GM21737 (cell line): ENCODE measurements at regions not wholly inside any gene's neighbourhood (a gene's known extent, or its start where the extent isn't known, plus 50 kb on each side); places are given as distances from the start of the nearest gene placed in this dataset.
"Not testable (repeated sequence)": the region's sequence is repeated elsewhere in the genome, so short reads cannot be mapped to it uniquely, and the experiment has no call there.

ENCODE experiments used
- ATAC-seq: cut with Tn5 transposase; IDR thresholded peaks from one replicate; pipeline ENCODE4 v1.9.1; 2021; ENCODE audit warnings: mild to moderate bottlenecking, moderate library complexity; ENCODE audit not compliant: unreplicated experiment

DNA sequence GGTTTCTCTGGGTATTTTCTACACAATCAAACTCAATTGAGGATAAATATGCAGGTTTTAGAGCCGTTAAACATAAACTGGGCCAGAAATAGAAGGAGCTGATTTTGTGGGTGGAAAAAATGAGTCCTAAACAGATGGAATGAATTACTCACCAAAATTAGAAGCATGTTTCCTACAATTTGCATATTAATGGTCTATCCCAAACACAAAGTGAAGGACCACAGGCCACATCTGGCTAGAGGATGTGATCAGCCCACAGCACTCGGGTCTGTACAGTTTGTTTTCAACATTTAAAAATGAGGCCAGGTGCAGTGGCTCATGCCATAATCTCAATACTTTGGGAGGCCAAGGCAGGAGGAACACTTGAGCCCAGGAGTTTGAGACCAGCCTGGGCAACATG lies 296.3 kb downstream of the PREX1 start:
- ATAC-seq: no peak

DNA sequence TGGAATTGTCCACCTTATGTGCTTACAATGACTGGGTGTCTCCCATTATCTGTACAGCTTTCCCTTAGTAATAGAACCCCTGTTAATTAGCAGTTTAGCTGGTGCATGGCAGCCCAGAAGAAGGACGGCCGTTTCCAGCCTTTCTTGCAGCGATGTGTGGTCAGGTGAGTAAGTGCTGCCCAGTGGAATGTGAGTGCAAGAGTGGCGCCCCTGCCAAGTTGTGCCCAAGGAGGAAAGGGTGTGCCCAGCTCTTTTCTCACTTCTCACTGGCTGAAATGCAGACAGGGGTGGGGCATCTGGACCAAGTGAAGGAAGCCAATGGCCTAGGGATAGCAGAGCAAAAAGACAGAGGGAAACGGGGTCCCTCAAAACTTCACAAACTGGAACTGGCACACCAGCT lies 296.8 kb downstream of the PREX1 start:
- ATAC-seq: no peak

DNA sequence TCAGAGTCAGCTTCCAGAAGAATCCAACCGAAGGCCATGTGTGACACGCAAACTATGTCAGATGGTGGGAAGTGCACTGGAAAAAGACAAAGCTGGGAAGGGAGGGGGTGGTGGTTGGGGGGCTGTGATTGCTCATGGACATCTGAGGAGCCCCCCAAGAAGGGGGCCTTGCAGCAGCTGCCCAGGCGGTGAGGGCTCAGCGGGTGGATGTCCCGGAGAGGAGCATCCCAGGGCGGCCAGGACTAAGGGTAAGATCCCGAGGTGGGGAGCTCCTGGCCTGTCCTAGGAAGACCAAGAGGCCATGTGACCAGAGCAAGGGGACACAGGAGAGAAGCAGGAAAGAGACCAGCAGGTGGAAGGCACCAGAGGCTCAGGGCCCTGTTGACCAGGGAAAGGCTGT lies 299.5 kb downstream of the PREX1 start:
- no peak for ATAC-seq

DNA sequence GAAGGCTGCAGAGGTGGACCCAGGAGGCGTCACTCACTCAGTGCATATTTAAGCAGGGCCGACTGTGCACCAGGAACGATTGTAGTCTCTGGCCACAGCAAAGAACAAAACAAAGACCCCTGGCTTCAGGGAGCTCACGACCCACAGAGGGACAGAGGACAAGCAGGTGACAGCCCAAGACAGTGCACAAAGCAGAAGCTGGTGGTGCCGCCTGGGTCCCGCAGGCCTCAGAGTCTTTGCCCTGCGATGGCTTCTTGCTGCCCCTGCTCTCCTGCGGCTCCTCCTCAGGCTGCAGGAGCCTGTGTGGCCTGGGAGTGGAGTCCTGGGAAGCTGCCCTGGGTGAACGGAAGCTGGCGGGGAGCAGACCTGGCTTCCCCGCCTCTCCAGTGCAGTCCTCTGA lies 300.0 kb downstream of the PREX1 start:
- no peak for ATAC-seq

DNA sequence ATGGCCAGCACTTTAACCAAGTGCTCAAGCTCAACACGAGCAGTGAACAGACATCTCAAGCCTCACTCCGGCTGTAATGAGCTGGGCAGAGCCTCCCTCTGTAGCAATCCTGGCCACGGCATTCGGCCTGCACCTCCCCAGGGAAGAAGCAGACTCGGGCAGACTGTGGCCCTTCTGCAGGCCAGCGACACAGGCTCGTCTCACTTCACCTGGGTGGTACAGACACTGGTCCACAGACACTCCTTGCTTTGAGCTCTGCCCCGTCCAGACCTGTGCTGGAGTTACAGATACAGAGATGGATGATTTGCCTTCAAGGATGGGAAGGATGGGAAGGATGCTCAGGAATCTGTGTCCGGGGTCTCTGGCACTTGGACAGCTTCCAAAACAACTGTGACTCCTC lies 300.9 kb downstream of the PREX1 start:
- ATAC-seq: no peak

DNA sequence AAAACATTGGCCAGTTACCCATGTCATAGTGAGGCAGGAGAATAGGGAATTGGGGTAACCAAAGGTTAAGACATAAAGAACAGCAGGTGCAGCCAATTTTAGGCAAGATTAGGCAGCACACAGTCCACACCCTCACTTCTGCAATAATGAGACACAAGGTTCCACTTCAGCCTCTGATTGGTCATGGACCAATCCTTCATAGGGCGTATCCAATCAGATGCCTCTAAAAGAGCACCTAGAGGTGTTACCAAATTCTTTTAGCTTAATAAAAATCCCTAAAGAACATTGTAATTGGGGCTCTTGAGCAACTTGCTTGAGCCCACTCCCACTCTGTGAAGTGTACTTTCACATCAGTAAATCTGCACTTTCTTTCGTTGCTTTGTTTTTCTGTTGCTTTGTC lies 302.4 kb downstream of the PREX1 start:
- ATAC-seq: no peak

DNA sequence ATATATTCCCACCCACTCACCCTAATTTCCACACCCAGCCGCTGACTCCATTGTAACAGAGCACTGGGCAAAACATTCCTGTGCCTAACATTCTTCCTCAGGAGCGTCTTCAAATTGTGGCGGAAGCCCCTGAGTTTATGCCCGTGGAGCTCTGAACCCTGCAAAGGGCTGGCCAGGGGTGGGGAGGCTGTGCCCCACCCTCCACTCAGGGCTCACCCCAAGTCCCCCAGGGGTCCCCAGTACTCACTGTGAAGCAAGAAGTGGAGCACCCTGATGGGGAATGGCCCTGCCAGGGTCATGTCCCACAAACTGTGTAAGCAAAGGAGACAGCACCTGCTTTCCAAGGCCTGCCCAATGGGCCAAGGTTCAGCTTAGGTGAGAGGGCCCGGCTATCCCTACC lies 303.2 kb downstream of the PREX1 start:
- ATAC-seq: no peak

DNA sequence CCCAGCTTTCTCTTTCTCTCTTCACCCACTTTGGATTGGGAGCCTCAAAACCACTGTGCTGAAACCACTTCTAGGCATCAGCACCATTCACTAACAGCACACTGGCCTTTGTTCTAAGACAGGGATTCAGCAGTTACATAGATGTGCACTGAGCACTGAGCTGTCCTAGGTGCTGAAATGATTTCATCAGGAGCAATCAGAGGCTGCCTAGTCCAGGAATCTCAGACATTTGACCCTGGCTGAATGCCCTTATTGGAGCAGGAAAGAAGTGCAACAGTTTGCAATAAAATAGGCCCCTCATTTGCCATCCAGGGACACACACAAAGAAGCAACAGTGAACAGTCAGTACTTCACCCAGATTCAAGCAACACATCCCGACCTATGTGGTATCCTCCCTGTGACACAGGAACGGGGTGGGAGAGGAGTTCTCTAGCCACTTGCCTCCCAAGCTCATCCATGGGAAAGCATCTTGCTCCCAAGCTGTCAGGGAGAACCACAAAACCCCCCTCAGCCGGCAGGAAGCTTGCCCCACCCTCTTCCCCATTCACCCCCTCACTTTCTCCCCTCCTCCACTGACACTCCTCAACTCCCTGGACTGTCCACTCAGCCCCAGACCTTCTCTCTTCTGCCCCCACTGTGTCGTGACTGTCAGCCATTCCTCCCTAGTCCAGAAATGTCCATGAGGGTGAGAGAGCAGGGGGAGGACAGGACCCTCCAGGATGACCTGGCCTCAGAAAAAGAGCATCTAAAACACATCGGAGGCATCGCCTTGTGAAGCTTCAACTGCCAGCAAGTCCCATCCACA lies 304.4 kb downstream of the PREX1 start:
- ATAC-seq: no peak

DNA sequence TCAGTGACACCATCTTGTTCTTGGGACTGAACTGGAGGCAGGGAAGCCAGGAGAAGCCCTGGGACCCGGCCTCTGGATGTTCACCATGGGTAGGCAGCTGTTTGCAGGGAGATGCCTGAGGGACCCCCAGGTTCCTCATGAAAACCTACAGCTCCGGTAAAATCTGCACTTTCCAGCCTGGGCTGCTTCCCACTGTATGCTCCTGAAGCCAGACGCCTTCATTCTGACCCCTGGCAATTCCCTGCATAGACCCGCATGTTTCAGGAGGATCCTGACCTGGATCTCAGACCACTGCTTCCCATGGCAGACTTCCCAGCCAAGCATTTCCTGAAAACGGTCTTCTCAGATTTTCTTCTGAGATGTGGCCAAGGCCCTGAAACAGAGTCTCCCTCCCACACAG lies 306.7 kb downstream of the PREX1 start:
- ATAC-seq: no peak

DNA sequence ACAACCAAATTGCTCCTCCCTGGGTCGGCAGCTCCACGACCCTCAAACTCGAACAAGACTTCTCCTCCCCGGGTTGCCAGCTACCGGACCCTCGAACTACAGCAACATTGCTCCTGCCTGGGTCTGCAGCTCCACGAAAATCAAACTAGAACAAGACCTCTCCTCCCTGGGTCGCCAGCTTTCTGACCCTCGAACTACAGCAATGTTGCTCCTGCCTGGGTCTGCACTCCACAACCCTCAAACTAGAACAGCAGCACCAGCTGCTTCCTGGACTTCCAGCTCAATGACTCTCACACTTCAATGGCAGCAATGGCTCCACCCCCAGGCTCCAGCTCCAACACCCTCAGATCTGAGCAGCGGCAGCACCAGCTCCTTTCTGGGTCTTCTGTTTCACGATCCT lies 311.6 kb downstream of the PREX1 start:
- ATAC-seq: not testable (repeated sequence)

DNA sequence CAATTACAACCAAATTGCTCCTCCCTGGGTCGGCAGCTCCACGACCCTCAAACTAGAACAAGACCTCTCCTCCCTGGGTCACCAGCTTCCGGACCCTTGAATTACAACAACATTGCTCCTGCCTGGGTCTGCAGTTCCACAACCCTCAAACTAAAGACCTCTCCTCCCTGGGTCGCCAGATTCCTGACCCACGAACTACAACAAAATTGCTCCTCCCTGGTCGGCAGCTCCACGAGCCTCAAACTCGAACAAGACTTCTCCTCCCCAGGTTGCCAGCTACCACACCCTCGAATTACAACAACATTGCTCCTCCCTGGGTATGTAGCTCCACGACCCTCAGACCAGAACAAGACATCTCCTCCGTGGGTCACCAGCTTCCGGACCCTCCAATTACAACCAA lies 313.2 kb downstream of the PREX1 start:
- not testable (repeated sequence) for ATAC-seq

DNA sequence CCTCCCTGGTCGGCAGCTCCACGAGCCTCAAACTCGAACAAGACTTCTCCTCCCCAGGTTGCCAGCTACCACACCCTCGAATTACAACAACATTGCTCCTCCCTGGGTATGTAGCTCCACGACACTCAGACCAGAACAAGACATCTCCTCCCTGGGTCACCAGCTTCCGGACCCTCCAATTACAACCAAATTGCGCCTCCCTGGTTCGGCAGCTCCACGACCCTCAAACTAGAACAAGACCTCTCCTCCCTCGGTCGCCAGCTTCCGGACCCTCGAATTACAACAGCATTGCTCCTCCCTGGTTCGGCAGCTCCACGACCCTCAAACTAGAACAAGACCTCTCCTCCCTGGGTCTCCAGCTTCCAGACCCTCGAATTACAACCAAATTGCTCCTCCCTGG lies 315.3 kb downstream of the PREX1 start:
- ATAC-seq: not testable (repeated sequence)

DNA sequence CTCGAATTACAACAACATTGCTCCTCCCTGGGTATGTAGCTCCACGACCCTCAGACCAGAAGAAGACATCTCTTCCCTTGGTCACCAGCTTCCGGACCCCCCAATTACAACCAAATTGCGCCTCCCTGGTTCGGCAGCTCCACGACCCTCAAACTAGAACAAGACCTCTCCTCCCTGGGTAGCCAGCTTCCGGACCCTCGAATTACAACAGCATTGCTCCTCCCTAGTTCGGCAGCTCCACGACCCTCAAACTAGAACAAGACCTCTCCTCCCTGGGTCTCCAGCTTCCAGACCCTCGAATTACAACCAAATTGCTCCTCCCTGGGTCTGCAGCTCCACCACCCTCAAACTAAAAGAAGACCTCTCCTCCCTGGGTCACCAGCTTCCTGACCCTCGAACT lies 322.7 kb downstream of the PREX1 start:
- ATAC-seq: not testable (repeated sequence)

DNA sequence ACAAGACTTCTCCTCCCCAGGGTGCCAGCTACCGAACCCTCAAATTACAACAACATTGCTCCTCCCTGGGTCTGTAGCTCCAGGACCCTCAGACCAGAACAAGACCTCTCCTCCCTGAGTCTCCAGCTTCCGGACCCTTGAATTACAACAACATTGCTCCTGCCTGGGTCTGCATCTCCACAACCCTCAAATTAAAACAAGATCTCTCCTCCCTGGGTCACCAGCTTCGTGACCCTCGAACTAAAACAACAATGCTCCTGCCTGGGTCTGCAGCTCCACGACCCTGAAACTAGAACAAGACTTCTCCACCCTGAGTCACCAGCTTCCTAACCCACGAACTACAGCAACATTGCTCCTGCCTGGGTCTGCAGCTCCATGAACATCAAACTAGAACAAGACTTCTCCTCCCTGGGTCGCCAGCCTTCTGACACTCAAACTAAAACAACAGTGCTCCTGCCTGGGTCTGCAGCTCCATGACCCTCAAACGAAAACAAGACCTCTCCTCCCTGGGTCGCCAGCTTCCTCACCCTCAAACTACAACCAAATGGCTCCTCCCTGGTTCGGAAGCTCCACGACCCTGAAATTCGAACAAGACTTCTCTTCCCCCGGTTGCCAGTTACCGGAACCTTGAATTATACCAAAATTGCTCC lies 324.5 kb downstream of the PREX1 start:
- no peak for ATAC-seq

DNA sequence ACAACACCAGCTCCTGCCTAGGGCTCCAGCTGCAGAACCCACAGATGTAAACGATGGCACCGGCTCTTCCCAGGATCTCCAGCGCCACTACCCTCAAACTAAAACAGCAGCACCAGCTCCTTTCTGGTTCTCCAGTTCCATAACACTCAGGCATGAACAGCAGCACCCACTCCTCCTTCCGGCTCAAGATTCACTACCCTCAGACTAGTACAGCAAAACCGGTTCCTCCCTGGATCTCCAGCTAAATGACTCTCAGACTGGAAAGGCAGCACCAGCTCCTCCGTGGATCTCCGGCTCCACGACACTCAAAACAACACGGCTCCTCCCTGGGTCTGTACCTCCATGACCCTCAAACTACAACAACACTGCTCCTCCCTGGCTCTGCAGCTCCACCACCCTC lies 325.0 kb downstream of the PREX1 start:
- ATAC-seq: no peak

DNA sequence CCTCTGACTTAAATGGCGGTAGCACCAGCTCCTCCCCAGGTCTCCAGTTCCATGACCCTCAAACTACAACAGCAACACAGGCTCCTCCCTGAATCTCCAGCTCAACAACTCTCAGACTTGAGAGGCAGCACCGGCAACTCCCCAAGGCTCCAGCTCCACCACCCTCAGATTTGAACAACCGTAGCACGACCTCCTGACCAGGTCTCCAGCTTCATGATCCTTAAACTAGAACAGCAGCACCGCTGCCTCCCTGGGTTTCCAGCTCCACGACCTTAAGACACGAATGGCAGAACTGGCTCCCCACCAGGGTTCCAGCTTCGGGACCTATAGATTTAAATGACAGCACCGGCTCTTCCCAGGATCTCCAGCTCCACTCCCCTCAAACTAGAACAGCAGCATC lies 325.8 kb downstream of the PREX1 start:
- no peak for ATAC-seq

DNA sequence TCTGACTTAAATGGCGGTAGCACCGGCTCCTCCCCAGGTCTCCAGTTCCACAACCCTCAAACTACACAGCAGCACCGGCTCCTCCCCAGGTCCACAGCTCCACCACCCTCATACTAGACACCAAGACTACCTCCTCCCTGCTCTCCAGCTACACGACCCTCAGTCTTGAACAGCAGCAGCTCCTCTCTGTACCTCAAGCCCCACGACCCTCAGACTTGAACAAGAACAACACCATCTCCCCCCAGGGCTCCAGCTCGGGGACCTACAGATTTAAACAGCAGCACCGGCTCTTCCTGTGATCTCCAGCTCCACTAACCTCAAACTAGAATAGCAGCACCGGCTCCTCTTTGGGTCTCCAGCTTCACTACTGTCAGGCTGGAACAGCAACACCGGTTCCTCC lies 326.9 kb downstream of the PREX1 start:
- not testable (repeated sequence) for ATAC-seq

DNA sequence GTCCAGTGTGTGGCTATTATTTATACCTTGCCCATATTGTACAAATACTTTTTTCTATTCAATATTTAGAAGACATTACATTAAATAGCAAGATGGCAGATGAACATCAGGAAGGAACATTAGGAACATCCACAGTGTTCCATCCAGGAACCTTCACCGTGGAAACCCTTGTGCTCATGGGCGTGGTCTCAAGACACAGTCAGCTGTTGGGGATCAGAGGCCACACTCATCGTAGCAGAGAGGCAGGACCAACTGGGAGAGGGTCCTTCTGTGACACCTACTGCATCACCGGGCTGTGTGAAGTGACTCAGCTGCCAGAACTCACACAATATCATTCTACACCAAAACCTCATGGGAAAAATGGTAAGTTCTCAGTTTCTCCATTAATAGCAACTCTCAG lies 328.9 kb downstream of the PREX1 start:
- not testable (repeated sequence) for ATAC-seq

DNA sequence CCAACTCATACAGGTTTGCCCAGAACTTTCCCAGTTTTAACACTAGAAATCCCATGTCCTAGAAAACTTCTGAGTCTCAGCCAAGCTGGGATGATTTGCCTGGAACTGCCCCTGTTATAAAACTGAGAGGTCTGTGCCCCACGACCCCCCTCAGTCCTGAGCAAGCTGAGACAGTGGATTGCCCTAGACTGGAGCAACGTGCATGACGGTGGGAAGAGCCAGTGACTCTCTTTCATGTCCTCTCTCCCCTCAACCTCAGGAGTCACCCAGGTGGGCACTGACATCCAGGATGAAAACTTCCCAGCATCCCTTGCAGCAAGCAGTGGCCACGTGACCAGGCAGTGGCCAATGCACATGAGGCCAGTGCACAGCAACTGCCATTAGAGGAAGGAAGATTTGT lies 329.7 kb downstream of the PREX1 start:
- ATAC-seq: not testable (repeated sequence)

DNA sequence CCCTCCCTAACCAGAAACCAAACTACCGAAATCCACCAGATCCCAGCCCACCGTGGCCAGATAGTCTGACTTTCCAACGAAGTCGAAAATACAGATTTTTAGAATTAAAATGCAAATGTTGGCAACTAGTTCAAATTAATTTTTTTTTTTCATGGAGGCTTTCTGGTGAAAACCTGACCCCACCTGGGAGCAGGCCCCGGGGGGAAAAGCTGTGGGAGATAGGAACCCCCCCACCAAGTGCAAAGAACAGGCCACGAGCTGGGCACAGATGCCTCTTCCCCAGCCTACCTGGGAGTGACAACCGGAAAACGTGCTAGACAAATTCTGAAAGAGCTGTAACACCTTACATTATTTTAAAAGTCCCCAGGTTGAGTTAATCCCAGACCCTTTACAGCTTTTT lies 333.8 kb downstream of the PREX1 start:
- ATAC-seq: no peak

DNA sequence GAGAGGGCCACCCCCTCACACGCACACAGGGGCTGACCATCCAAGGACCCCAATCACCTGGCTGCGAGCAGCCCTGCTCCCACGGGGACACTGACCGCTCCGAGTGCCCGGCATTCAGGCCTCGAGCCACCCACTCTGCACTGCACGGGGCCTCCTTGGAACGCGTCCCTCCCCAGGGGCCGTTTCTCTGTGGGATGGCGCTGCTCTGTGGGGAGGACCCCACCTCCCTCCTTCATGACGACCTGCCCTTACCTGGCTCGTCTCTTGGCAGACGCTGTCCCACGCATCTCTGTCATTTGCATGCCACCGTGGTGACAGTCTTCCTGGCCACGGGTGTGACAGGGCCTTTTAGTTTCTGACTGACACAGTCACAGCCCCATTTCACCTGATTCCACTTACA lies 334.5 kb downstream of the PREX1 start:
- ATAC-seq: not testable (repeated sequence)

DNA sequence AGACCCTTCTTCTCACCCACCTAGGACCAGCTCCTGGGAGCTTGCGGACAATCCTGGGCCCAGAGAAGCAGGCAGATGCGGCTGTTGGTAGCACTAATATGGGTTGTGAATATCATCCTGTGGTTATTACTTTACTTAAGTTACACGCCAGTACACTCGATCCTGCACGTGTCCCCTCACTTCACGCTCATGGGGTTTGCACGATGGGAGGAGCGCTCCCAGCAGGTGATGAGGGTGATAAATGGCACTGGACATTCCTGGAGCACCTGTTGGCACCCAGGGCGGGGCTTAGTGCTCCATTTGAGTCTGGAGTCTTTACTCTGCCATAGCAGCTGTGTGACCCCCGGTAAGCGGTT lies 335.1 kb downstream of the PREX1 start:
- ATAC-seq: no peak
